Mucosa of rectum (tissue), 2 donors: ENCODE measurements at regions not wholly inside any gene's neighbourhood (a gene's known extent, or its start where the extent isn't known, plus 50 kb on each side); places are given as distances from the start of the nearest gene placed in this dataset.

ENCODE experiments used
- H3K27ac ChIP-seq, 2 donors: one replicate each; pipeline ENCODE4 v1.7.0; 2013; ENCODE audit warnings: inconsistent platforms in 2 of 2, low read depth in 2 of 2, low read length in 2 of 2
- H3K27me3 ChIP-seq, 2 donors: one replicate each; pipeline ENCODE4 v1.7.0; 2013; ENCODE audit warnings: low read length in 2 of 2; ENCODE audit not compliant: control insufficient read depth in 2 of 2, insufficient read depth in 2 of 2
- H3K36me3 ChIP-seq, 2 donors: one replicate each; pipeline ENCODE4 v1.7.0; 2013; ENCODE audit warnings: low read length in 2 of 2; ENCODE audit not compliant: control insufficient read depth in 2 of 2, insufficient read depth in 2 of 2
- H3K4me1 ChIP-seq, 2 donors: one replicate each; pipeline ENCODE4 v1.7.0; 2013; ENCODE audit warnings: low read length in 2 of 2, mild to moderate bottlenecking in 1 of 2; ENCODE audit not compliant: control insufficient read depth in 2 of 2, insufficient read depth in 2 of 2
- H3K4me3 ChIP-seq, 2 donors: one replicate each; pipeline ENCODE4 v1.7.0; 2013; ENCODE audit warnings: low read length in 2 of 2
- H3K9ac ChIP-seq, 2 donors: one replicate each; pipeline ENCODE4 v1.7.0; 2013; ENCODE audit warnings: low read length in 2 of 2, low read depth in 1 of 2, mild to moderate bottlenecking in 1 of 2
- H3K9me3 ChIP-seq, 2 donors: one replicate each; pipeline ENCODE4 v1.7.0; 2013; ENCODE audit warnings: low read length in 2 of 2; ENCODE audit not compliant: control insufficient read depth in 2 of 2
- donor health status: healthy.
- donor health status: Normal muscosa, but diverticular disease.

- Histone ChIP-seq H3K27ac (no peak overlapping the region), H3K9me3 (no peaks in the 10 kb centered on the region), H3K4me3 (no peak overlapping the region), H3K9ac (no peak overlapping the region), H3K27me3 (no peaks in the 10 kb centered on the region), H3K36me3 (no peaks in the 10 kb centered on the region), H3K4me1 (no peaks in the 10 kb centered on the region)
Observed at GRCh38 chr14:53496668-53497067, 343.5 kb upstream of the DDHD1 start.

- Histone ChIP-seq H3K27me3 (no peaks in the 10 kb centered on the region), H3K4me1 (no peaks in the 10 kb centered on the region), H3K36me3 (no peaks in the 10 kb centered on the region), H3K9ac (no peak overlapping the region), H3K4me3 (no peak overlapping the region), H3K9me3 (no peaks in the 10 kb centered on the region), H3K27ac (no peak overlapping the region)
Observed at GRCh38 chr14:53495846-53496343, 342.8 kb upstream of the DDHD1 start.

- Histone ChIP-seq H3K27me3 (no peaks in the 10 kb centered on the region), H3K27ac (no peak overlapping the region), H3K9ac (no peak overlapping the region), H3K4me3 (no peak overlapping the region), H3K4me1 (no peaks in the 10 kb centered on the region), H3K9me3 (no peaks in the 10 kb centered on the region), H3K36me3 (no peaks in the 10 kb centered on the region)
Observed at GRCh38 chr14:53494587-53494986, 341.5 kb upstream of the DDHD1 start.

GRCh38 chr14:53493860-53494259, 340.7 kb upstream of the DDHD1 start:
- Histone ChIP-seq H3K9ac (no peak overlapping the region), H3K27ac (no peak overlapping the region), H3K36me3 (no peaks in the 10 kb centered on the region), H3K27me3 (no peaks in the 10 kb centered on the region), H3K4me1 (no peaks in the 10 kb centered on the region), H3K4me3 (no peak overlapping the region), H3K9me3 (no peaks in the 10 kb centered on the region)

- no peak overlapping the region for H3K4me3 ChIP-seq
- H3K9me3 ChIP-seq, result no peaks in the 10 kb centered on the region
- no peaks in the 10 kb centered on the region for H3K36me3 ChIP-seq
- no peak overlapping the region for H3K9ac ChIP-seq
- H3K27me3 ChIP-seq, result no peaks in the 10 kb centered on the region
- no peak overlapping the region for H3K27ac ChIP-seq
- no peaks in the 10 kb centered on the region for H3K4me1 ChIP-seq
Observed at GRCh38 chr14:53493320-53493719, 340.2 kb upstream of the DDHD1 start.

GRCh38 chr14:53491884-53492277, 338.8 kb upstream of the DDHD1 start:
- Histone ChIP-seq H3K9me3 (no peaks in the 10 kb centered on the region), H3K4me3 (no peak overlapping the region), H3K27me3 (no peaks in the 10 kb centered on the region), H3K9ac (no peak overlapping the region), H3K27ac (no peak overlapping the region), H3K36me3 (no peaks in the 10 kb centered on the region), H3K4me1 (no peaks in the 10 kb centered on the region)

- Histone ChIP-seq H3K27ac (no peak overlapping the region), H3K27me3 (no peaks in the 10 kb centered on the region), H3K9ac (no peak overlapping the region), H3K36me3 (no peaks in the 10 kb centered on the region), H3K4me1 (no peaks in the 10 kb centered on the region), H3K9me3 (no peaks in the 10 kb centered on the region), H3K4me3 (no peak overlapping the region)
Observed at GRCh38 chr14:53491256-53491883, 338.2 kb upstream of the DDHD1 start.

GRCh38 chr14:53478174-53478573, 325.1 kb upstream of the DDHD1 start:
- H3K4me3 ChIP-seq, result no peak overlapping the region
- no peak overlapping the region for H3K9ac ChIP-seq
- H3K27ac ChIP-seq, result no peak overlapping the region
- no peaks in the 10 kb centered on the region for H3K27me3 ChIP-seq
- no peaks in the 10 kb centered on the region for H3K9me3 ChIP-seq
- H3K36me3 ChIP-seq, result no peaks in the 10 kb centered on the region
- H3K4me1 ChIP-seq, result no peaks in the 10 kb centered on the region

- Histone ChIP-seq H3K27ac (no peak overlapping the region), H3K27me3 (no peaks in the 10 kb centered on the region), H3K9ac (no peak overlapping the region), H3K36me3 (no peaks in the 10 kb centered on the region), H3K9me3 (no peaks in the 10 kb centered on the region), H3K4me1 (no peaks in the 10 kb centered on the region), H3K4me3 (no peak overlapping the region)
Observed at GRCh38 chr14:53473480-53473879, 320.4 kb upstream of the DDHD1 start.

- Histone ChIP-seq H3K4me1 (no peaks in the 10 kb centered on the region), H3K27me3 (no peaks in the 10 kb centered on the region), H3K9ac (no peak overlapping the region), H3K4me3 (no peak overlapping the region), H3K9me3 (no peaks in the 10 kb centered on the region), H3K36me3 (no peaks in the 10 kb centered on the region), H3K27ac (no peak overlapping the region)
Observed at GRCh38 chr14:53472306-53472705, 319.2 kb upstream of the DDHD1 start.
